ENCODE measurements at regions not wholly inside any gene's neighbourhood (a gene's known extent, or its start where the extent isn't known, plus 50 kb on each side); places are given as distances from the start of the nearest gene placed in this dataset.

DNA sequence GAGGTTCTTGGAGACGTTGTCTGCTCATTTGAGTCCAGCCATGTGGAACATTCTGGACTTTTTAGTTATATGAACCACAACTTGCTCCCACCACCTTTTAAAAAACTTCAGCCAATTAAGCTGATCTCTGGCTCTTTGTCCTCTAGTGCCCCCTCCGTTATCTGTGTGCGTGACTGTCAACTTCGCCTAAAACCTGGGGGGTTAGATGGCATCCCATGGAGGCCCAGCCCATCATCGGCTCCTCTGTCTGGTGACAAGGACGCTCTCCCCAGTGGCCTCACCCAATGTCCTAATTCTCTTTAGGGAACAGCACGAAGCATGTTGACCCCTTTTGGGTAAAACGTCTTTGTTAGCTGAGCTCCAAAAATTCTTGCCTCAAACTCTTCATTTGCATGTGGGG, 341.0 kb upstream of the TNRC6C start:
- Mint-ChIP-seq H3K36me3 (ENCODE audit: low read depth, unreplicated experiment) (no peaks in the 10 kb centered on the region), H3K9me3 (ENCODE audit: unreplicated experiment) (no peaks in the 10 kb centered on the region), H3K27me3 (ENCODE audit: unreplicated experiment) (peaks cover 15% of the 10 kb centered on the region), H3K4me1 (ENCODE audit: unreplicated experiment) (no peaks in the 10 kb centered on the region), H3K4me3 (ENCODE audit: unreplicated experiment) (no peak overlapping the region), H3K27ac (ENCODE audit: unreplicated experiment) (no peak overlapping the region)
- no peak for DNase-seq (ENCODE audit: low spot score)
- TF ChIP-seq CTCF (IDR thresholded peaks at IDR 0.05; ENCODE audit: unreplicated experiment): no peak

DNA sequence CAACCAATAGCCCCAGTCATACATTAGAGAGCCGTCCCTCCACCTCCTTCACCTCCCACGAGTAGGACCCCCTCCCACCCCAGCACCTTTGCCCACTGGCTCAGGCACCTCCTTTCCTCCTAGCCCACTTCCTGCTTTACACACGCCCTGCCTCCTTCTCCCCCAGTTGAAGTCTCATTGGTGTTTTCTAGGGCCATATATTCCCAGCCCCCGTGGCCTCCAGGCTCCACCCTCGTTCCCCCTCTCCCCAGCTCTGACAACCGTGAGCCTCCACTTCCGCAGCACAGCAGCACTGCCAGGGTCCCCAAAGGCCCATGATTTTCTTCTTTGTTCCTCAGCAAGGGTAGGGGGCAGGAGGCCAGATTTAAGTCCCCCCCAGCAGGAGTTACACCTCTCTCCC, 340.3 kb upstream of the TNRC6C start:
- H3K4me3 Mint-ChIP-seq (ENCODE audit: unreplicated experiment): no peak overlapping the region
- H3K27me3 Mint-ChIP-seq (ENCODE audit: unreplicated experiment): peaks cover 15% of the 10 kb centered on the region
- no peaks in the 10 kb centered on the region for H3K9me3 Mint-ChIP-seq (ENCODE audit: unreplicated experiment)
- DNase-seq (ENCODE audit: low spot score): no peak
- no peak overlapping the region for H3K27ac Mint-ChIP-seq (ENCODE audit: unreplicated experiment)
- H3K36me3 Mint-ChIP-seq (ENCODE audit: low read depth, unreplicated experiment): no peaks in the 10 kb centered on the region
- H3K4me1 Mint-ChIP-seq (ENCODE audit: unreplicated experiment): no peaks in the 10 kb centered on the region
- no peak for TF ChIP-seq CTCF (IDR thresholded peaks at IDR 0.05; ENCODE audit: unreplicated experiment)

DNA sequence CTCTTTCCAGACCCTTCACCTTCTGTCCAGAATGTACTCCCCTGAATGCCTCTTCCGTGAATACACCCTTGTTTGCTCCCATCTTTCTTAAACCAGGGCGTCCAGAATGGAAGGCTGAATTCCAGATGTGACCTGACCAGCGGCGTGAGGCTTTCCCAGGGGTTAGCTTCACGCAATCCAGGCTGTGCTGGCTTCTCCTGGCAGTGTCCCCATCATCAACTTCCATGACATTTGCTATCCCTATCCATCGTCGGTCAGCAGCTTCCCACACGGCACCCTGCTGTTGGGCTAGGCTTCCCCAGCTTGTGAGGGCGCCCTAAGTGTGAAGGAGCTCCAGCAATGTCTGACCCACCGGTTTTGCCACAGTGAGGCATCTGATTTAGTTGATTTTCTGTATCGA, 339.8 kb upstream of the TNRC6C start:
- H3K4me1 Mint-ChIP-seq (ENCODE audit: unreplicated experiment): no peaks in the 10 kb centered on the region
- TF ChIP-seq CTCF (IDR thresholded peaks at IDR 0.05; ENCODE audit: unreplicated experiment): no peak
- H3K27me3 Mint-ChIP-seq (ENCODE audit: unreplicated experiment): peaks cover 15% of the 10 kb centered on the region
- H3K4me3 Mint-ChIP-seq (ENCODE audit: unreplicated experiment): no peak overlapping the region
- H3K27ac Mint-ChIP-seq (ENCODE audit: unreplicated experiment): no peak overlapping the region
- DNase-seq (ENCODE audit: low spot score): no peak
- no peaks in the 10 kb centered on the region for H3K36me3 Mint-ChIP-seq (ENCODE audit: low read depth, unreplicated experiment)
- H3K9me3 Mint-ChIP-seq (ENCODE audit: unreplicated experiment): no peaks in the 10 kb centered on the region

DNA sequence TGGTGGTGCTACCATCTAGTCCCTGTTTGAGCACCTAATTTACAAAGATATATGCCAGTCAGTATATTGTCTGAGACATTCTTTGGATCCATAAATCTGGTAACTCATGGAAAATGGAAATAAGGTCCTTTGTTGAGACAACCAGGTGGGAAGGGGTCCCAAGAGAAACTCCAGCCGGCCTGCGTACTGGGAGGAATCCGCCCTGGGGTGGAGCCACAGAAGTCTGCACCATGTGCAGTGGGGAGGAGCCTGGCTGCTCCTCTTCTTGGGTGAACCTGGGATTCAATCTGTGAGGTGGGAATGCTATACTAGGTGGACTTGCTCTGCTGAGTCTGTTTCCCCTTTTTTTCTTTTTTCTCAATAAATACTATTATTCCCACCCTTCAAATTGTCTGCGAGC, 339.2 kb upstream of the TNRC6C start:
- H3K36me3 Mint-ChIP-seq (ENCODE audit: low read depth, unreplicated experiment): no peaks in the 10 kb centered on the region
- peaks cover 15% of the 10 kb centered on the region for H3K27me3 Mint-ChIP-seq (ENCODE audit: unreplicated experiment)
- no peaks in the 10 kb centered on the region for H3K9me3 Mint-ChIP-seq (ENCODE audit: unreplicated experiment)
- H3K27ac Mint-ChIP-seq (ENCODE audit: unreplicated experiment): no peak overlapping the region
- DNase-seq (ENCODE audit: low spot score): no peak
- H3K4me1 Mint-ChIP-seq (ENCODE audit: unreplicated experiment): no peaks in the 10 kb centered on the region
- no peak for TF ChIP-seq CTCF (IDR thresholded peaks at IDR 0.05; ENCODE audit: unreplicated experiment)
- H3K4me3 Mint-ChIP-seq (ENCODE audit: unreplicated experiment): no peak overlapping the region

GRCh38 chr17:77619851-77620250, 338.7 kb upstream of the TNRC6C start:
- no peak for TF ChIP-seq CTCF (IDR thresholded peaks at IDR 0.05; ENCODE audit: unreplicated experiment)
- no peaks in the 10 kb centered on the region for H3K4me1 Mint-ChIP-seq (ENCODE audit: unreplicated experiment)
- H3K27ac Mint-ChIP-seq (ENCODE audit: unreplicated experiment): no peak overlapping the region

More at GRCh38 chr17:77619851-77620250, 338.7 kb upstream of the TNRC6C start:
- no peaks in the 10 kb centered on the region for H3K9me3 Mint-ChIP-seq (ENCODE audit: unreplicated experiment)
- no peak for DNase-seq (ENCODE audit: low spot score)
- no peaks in the 10 kb centered on the region for H3K36me3 Mint-ChIP-seq (ENCODE audit: low read depth, unreplicated experiment)
- no peak overlapping the region for H3K4me3 Mint-ChIP-seq (ENCODE audit: unreplicated experiment)
- H3K27me3 Mint-ChIP-seq (ENCODE audit: unreplicated experiment): peaks cover 13% of the 10 kb centered on the region
